Epithelial cell of proximal tubule (primary cell): ENCODE measurements at regions not wholly inside any gene's neighbourhood (a gene's known extent, or its start where the extent isn't known, plus 50 kb on each side); places are given as distances from the start of the nearest gene placed in this dataset.

Experiments used
- DNase-seq: peaks from one replicate; pipeline ENCODE4 v3.0.0-alpha.2; 2011; ENCODE audit warnings: low read depth
- H3K4me3 ChIP-seq: 2 replicates; pipeline ENCODE4 v1.5.1; 2011; ENCODE audit warnings: low read depth, mild to moderate bottlenecking, low read length
- TF ChIP-seq, protein P1 (sequence below): conservative IDR thresholded peaks from 2 replicates; pipeline ENCODE4 v1.5.1; 2012; ENCODE audit warnings: low read depth, mild to moderate bottlenecking, low read length

DNA sequence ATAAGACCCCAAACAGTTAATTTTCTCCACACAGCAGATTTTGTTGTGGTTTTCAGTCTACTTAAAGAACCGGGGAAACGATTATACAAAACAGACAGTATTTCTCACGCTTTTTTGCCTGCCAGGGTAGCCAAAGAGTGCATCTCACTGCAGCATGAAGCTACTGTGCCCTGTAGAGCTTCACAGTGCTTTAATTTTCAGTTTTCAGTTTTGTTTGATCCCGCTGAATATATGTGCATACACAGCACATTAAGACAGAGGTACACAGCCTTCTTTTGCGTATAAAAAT, 215.0 kb downstream of the TEX29 start:
- no peak overlapping the region for H3K4me3 ChIP-seq
- TF ChIP-seq, protein P1, sequence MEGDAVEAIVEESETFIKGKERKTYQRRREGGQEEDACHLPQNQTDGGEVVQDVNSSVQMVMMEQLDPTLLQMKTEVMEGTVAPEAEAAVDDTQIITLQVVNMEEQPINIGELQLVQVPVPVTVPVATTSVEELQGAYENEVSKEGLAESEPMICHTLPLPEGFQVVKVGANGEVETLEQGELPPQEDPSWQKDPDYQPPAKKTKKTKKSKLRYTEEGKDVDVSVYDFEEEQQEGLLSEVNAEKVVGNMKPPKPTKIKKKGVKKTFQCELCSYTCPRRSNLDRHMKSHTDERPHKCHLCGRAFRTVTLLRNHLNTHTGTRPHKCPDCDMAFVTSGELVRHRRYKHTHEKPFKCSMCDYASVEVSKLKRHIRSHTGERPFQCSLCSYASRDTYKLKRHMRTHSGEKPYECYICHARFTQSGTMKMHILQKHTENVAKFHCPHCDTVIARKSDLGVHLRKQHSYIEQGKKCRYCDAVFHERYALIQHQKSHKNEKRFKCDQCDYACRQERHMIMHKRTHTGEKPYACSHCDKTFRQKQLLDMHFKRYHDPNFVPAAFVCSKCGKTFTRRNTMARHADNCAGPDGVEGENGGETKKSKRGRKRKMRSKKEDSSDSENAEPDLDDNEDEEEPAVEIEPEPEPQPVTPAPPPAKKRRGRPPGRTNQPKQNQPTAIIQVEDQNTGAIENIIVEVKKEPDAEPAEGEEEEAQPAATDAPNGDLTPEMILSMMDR: no peak
- no peak for DNase-seq

DNA sequence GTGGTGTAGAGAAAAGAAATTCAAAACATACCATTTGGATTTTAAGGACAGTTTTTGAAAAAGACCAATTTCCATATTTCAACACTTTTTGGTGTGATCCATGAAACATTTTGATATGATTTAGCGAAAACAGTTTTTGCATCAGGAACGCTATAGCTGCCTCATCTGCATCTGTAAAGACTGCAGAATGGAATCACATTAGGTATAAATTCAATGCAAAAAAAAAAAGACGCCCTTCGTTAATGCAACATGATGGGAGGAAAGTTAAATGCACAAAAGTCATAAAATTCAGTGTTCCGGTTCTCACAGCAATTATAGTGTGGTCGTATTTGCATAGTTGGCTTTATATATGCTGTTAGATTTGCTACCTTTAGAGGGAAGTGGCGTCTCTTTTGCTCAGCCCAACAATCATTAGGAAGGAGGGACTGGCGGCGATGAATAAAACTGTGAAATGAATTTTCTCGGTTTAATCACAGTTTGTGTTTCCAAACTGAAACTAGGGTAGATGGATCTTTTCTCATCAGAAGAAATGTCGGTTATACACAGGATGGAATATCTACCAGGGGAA, 215.7 kb downstream of the TEX29 start:
- TF ChIP-seq, protein P1: no peak
- no peak for DNase-seq
- H3K4me3 ChIP-seq: no peak overlapping the region

DNA sequence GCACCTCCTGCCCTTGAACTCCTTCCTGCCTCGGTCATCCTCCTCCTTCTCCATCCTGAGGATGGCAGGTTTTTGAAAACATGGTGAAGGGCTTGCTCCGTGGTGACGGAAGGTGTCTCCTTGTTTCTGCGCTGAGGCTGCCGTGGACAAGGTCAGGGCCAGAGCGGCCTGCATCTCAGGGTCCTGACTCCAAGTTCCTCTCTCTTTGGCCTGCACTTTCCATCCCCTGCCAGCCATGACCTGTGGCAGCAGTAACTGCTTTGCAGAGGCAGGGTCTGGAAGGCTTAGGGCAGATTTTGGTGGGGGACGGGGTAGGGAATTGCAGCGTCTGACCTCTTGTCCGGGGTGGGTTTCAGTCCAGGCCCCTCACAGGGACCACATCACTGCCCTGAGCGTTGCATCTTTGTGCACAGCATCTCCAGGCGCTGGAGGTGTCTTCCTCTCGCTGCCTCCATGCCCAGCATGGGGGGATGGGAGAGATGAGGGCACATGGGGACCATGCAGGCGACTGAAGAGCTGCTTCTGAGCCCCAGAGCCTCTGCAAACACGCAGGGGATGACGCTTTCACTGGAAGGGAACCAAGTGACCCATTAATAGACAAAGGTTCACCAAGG, 216.8 kb downstream of the TEX29 start:
- TF ChIP-seq, protein P1: no peak
- no peak for DNase-seq
- H3K4me3 ChIP-seq: no peak overlapping the region

DNA sequence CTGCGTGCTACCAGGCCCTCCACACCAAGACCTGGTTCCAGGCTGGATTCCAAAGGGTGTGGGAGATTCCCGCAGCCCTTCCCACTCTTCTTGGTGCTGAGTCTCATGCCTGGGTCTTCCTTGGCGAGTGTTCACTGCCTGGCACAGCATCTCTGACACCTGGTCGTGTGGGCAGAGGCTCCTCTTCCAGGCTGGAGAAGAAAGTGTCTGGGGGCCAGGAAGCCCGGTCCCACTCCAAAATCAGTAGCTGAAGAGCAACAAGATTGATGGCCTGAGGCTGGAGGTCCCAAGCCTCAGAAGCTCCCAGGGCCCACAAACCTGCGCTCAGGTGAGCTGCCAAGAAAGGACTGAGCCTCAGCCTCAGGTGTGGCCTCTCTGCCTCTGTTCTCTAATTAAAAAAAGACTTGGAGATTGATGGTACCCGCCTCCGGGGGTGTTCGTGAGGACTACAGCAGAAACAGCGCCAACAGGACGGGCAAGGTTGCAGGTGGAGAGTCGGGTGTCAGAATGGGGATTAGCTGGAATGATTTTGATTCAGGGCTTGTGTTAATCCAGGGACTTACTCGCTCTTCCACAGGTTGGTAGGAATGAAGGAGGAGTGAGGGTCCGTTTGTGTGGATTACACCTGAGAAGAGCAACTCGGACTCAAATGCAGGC, 217.5 kb downstream of the TEX29 start:
- DNase-seq: no peak
- no peak overlapping the region for H3K4me3 ChIP-seq
- TF ChIP-seq, protein P1: no peak

DNA sequence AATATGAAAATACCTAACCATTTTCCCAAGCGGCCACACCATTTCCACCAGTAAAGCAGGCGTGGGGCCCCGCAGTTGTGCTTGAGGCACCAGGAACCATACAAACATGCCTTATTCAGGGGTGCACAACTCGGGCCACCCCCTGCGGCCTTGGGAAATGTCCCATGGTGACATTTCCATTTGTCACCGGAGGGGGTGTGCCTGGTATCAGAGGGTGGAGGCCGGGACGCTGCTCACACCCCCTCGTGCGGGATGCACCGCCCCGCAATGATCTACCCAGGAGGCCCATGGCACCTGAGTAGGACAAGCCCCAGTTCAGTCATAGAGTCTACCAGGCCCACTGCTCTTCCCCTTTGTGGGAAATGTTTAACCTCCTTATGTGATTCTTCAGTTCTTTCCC, 218.8 kb downstream of the TEX29 start:
- DNase-seq: no peak
- H3K4me3 ChIP-seq: no peak overlapping the region
- TF ChIP-seq, protein P1: no peak

DNA sequence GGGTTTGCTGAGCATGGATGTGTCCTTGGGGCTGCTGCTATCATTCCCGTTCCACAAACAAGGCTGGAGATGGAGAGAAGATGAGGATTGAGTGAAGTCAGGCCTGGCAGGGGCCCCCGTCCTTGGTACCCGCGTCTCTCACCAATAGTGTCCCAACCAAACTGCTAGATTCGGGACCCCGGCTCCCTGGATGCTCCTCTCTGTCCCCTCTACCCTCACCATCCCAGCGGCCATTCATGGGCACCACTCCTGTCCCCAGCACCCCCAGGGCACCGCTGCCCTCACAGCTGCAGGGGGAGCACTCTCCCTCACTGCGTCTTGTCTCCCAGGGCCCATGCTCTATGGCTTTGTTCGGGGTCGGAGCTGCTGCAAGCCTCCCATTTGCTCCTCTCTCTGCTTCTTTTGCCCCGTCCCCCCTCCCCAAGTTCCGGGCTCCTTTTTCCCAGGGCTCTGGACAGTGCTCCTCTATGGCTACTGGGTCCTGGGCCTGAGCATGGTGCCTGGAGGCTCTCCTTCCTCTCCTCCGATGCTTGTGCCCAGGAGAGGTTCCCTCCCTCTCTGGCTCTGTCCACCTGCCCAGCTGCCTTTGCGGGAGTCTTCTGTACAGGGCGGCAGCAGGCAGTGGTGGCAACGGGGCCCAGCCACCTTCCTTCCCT, 219.5 kb downstream of the TEX29 start:
- DNase-seq: no peak
- H3K4me3 ChIP-seq: no peak overlapping the region
- TF ChIP-seq, protein P1: no peak
